ENCODE measurements at regions not wholly inside any gene's neighbourhood (a gene's known extent, or its start where the extent isn't known, plus 50 kb on each side); places are given as distances from the start of the nearest gene placed in this dataset.

DNA sequence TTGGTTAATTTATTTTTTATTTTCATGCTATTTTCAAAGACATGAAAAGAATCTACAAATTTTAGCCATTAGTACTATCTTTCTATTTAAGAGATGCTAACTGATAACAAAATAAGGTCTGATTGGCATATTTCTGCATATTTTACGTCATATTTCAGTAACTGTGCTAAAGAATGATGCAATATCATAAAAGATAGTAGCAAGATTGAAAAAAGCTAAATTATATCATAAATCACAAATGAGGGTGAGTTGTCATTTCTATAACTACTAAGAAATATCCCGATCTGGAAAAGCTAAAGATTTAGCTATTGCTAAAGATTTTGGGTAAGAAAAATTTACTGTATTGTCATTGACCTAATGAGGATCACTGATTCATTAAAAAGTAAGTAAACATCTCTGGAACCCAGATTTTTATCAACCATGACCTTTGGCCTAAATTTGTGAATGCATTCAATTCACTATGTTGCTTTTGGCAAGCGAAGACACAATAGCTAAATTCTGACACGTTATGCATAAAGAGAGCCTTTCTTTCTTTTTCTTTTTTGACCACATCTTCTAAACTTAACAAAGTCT lies 103.6 kb downstream of the HPGD start:
- Histone ChIP-seq H3K4me1 (ENCODE audit: control insufficient read depth, insufficient read depth, low read length) (no peaks in the 10 kb centered on the region), H3K27ac (ENCODE audit: low read length) (no peak overlapping the region), H3K27me3 (ENCODE audit: control insufficient read depth, insufficient read depth, low read length) (no peaks in the 10 kb centered on the region), H3K36me3 (ENCODE audit: control insufficient read depth, insufficient read depth, low read length) (no peaks in the 10 kb centered on the region), H3K4me3 (ENCODE audit: low read depth in 2 of 2, low read length in 2 of 2) (no peak overlapping the region), H3K9me3 (ENCODE audit: control insufficient read depth, insufficient read depth, low read depth, low read length) (no peaks in the 10 kb centered on the region)
- TF ChIP-seq SIN3A (IDR thresholded peaks at IDR 0.05; ENCODE audit: borderline replicate concordance, insufficient read depth, low read depth, low read length) = no peak
- TF ChIP-seq POLR2AphosphoS5 (IDR thresholded peaks at IDR 0.05; ENCODE audit: low read depth, low read length) = no peak
- TF ChIP-seq REST (IDR thresholded peaks at IDR 0.05; ENCODE audit: insufficient read depth in 1 of 2, low read depth in 2 of 2, low read length in 1 of 2) = no peak
- TF ChIP-seq, protein P1, sequence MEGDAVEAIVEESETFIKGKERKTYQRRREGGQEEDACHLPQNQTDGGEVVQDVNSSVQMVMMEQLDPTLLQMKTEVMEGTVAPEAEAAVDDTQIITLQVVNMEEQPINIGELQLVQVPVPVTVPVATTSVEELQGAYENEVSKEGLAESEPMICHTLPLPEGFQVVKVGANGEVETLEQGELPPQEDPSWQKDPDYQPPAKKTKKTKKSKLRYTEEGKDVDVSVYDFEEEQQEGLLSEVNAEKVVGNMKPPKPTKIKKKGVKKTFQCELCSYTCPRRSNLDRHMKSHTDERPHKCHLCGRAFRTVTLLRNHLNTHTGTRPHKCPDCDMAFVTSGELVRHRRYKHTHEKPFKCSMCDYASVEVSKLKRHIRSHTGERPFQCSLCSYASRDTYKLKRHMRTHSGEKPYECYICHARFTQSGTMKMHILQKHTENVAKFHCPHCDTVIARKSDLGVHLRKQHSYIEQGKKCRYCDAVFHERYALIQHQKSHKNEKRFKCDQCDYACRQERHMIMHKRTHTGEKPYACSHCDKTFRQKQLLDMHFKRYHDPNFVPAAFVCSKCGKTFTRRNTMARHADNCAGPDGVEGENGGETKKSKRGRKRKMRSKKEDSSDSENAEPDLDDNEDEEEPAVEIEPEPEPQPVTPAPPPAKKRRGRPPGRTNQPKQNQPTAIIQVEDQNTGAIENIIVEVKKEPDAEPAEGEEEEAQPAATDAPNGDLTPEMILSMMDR (IDR thresholded peaks at IDR 0.05) = no peak
- no peak for TF ChIP-seq TCF7L2 (IDR thresholded peaks at IDR 0.05; ENCODE audit: low read depth, low read length)
- no TSS peak for BruUV-seq (replicated peaks)
- no peak for DNase-seq (ENCODE audit: low read depth, low spot score)
- POLR2A ChIA-PET = no interaction called here
- intact Hi-C loops (cut with micrococcal nuclease; ENCODE audit: unreplicated experiment) (no loop called here), in situ Hi-C loops (cut with HindIII; ENCODE audit: low pct_unique_long_range_greater_than_20kb, low sequenced_read_pairs) (no loop called here)
- CTCF ChIA-PET = interaction anchor here (0.6 kb wide), 1 partner anchor 191 kb away, joined by 4 read pairs; no protein-coding TSS in a partner anchor
- no peak for ATAC-seq

- DNase-seq (ENCODE audit: low read depth, low spot score) (no peak), ATAC-seq (no peak)
- CTCF ChIA-PET = no interaction called here
- no peaks in the 10 kb centered on the region for H3K9me3 ChIP-seq (ENCODE audit: control insufficient read depth, insufficient read depth, low read depth, low read length)
- H3K27me3 ChIP-seq (ENCODE audit: control insufficient read depth, insufficient read depth, low read length) = no peaks in the 10 kb centered on the region
- POLR2A ChIA-PET = no interaction called here
- no peaks in the 10 kb centered on the region for H3K4me1 ChIP-seq (ENCODE audit: control insufficient read depth, insufficient read depth, low read length)
- no peak overlapping the region for H3K27ac ChIP-seq (ENCODE audit: low read length)
- no peak for TF ChIP-seq SIN3A (IDR thresholded peaks at IDR 0.05; ENCODE audit: borderline replicate concordance, insufficient read depth, low read depth, low read length)
- TF ChIP-seq TCF7L2 (IDR thresholded peaks at IDR 0.05; ENCODE audit: low read depth, low read length) = no peak
- in situ Hi-C loops (cut with HindIII; ENCODE audit: low pct_unique_long_range_greater_than_20kb, low sequenced_read_pairs) (no loop called here), intact Hi-C loops (cut with micrococcal nuclease; ENCODE audit: unreplicated experiment) (no loop called here)
- no peaks in the 10 kb centered on the region for H3K36me3 ChIP-seq (ENCODE audit: control insufficient read depth, insufficient read depth, low read length)
- no peak overlapping the region for H3K4me3 ChIP-seq (ENCODE audit: low read depth in 2 of 2, low read length in 2 of 2)
- no TSS peak for BruUV-seq (replicated peaks)
Measured at GRCh38 chr4:174408841-174409552, 113.3 kb downstream of the HPGD start.

DNA sequence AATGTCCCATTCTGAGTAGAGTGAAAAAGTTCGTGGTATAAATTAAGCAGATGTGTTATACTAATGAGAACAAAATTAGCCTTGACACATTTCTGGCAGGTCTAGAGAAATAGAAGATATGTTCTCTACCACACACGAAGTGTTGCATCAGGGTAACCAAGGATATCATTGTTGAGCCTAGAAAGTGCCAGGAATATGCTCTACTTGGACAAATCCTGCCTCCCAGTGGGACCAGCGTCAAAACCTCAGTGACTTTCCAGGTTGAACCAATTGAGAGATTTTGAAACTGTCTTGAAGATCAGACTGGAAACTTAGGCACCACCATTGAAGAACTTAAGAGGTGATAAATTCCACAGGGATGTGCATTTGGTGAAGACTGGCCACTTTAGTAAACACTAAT lies 115.9 kb downstream of the HPGD start:
- Histone ChIP-seq H3K36me3 (ENCODE audit: control insufficient read depth, insufficient read depth, low read length) (no peaks in the 10 kb centered on the region), H3K27me3 (ENCODE audit: control insufficient read depth, insufficient read depth, low read length) (no peaks in the 10 kb centered on the region), H3K4me3 (ENCODE audit: low read depth in 2 of 2, low read length in 2 of 2) (no peak overlapping the region), H3K27ac (ENCODE audit: low read length) (no peak overlapping the region), H3K9me3 (ENCODE audit: control insufficient read depth, insufficient read depth, low read depth, low read length) (no peaks in the 10 kb centered on the region), H3K4me1 (ENCODE audit: control insufficient read depth, insufficient read depth, low read length) (no peaks in the 10 kb centered on the region)
- intact Hi-C loops (cut with micrococcal nuclease; ENCODE audit: unreplicated experiment) = no loop called here
- POLR2A ChIA-PET = no interaction called here
- TF ChIP-seq SIN3A (IDR thresholded peaks at IDR 0.05; ENCODE audit: borderline replicate concordance, insufficient read depth, low read depth, low read length) (no peak), REST (IDR thresholded peaks at IDR 0.05; ENCODE audit: insufficient read depth in 1 of 2, low read depth in 2 of 2, low read length in 1 of 2) (no peak), TCF7L2 (IDR thresholded peaks at IDR 0.05; ENCODE audit: low read depth, low read length) (no peak), POLR2AphosphoS5 (IDR thresholded peaks at IDR 0.05; ENCODE audit: low read depth, low read length) (no peak)
- TF ChIP-seq, protein P1 (IDR thresholded peaks at IDR 0.05) = no peak
- CTCF ChIA-PET = no interaction called here
- no TSS peak for BruUV-seq (replicated peaks)
- ATAC-seq (no peak), DNase-seq (ENCODE audit: low read depth, low spot score) (no peak)
- in situ Hi-C loops (cut with HindIII; ENCODE audit: low pct_unique_long_range_greater_than_20kb, low sequenced_read_pairs) = no loop called here

Measured in Panc1 (cell line).